Lower leg skin (tissue), 4 donors: ENCODE measurements at regions not wholly inside any gene's neighbourhood (a gene's known extent, or its start where the extent isn't known, plus 50 kb on each side); places are given as distances from the start of the nearest gene placed in this dataset.

Source experiments
- DNase-seq, 2 donors: peaks; one replicate each; pipeline ENCODE4 v3.0.0-alpha.2; 2019; ENCODE audit warnings: low spot score in 2 of 2
- H3K4me3 ChIP-seq: fragments of 200-600 bp; sonication (generic); 2 replicates; pipeline ENCODE4 v1.5.1; 2017; ENCODE audit warnings: mild to moderate bottlenecking, low read depth; ENCODE audit not compliant: poor library complexity, severe bottlenecking
- CTCF ChIP-seq, 3 donors: fragments of 450-650 bp; IDR thresholded peaks; one replicate each; pipeline ENCODE4 v1.5.1; 2016; ENCODE audit warnings: antibody characterized with exemption in 3 of 3, mild to moderate bottlenecking in 3 of 3, moderate library complexity in 2 of 3
- POLR2A ChIP-seq, 2 donors: fragments of 450-650 bp; IDR thresholded peaks; one replicate each; pipeline ENCODE4 v1.6.1; 2016 to 2017; ENCODE audit warnings: antibody characterized with exemption in 2 of 2, mild to moderate bottlenecking in 1 of 2, moderate library complexity in 1 of 2
- WGBS, 2 donors: methylation state at CpG; one replicate each; pipeline ENCODE4 v1.1.5; 2018; 5-methylcytosine and 5-hydroxymethylcytosine counted together
- intact Hi-C: fragments of 100-400 bp; cut with DNase I; formaldehyde crosslinking; loops from one replicate; pipeline ENCODE4 v1.15.0; 2023; ENCODE audit warnings: low total_unique reads

- TF ChIP-seq POLR2A (IDR thresholded peaks at IDR 0.05) = no peak
- no peak for TF ChIP-seq CTCF (IDR thresholded peaks at IDR 0.05)
- intact Hi-C loops = no loop called here
- 62 to 68% methylated on average over 4 of the region's 4 CpGs for WGBS, 2 donors
- no peak overlapping the region for H3K4me3 ChIP-seq
- no peak for DNase-seq
These were observed 91.5 kb upstream of the CRHR1 start for GRCh38 chr17:45692661-45693060.

GRCh38 chr17:45693792-45694191 lies 90.3 kb upstream of the CRHR1 start:
- intact Hi-C loops = no loop called here
- no peak for DNase-seq
- no peak overlapping the region for H3K4me3 ChIP-seq
- TF ChIP-seq POLR2A (IDR thresholded peaks at IDR 0.05) (no peak), CTCF (IDR thresholded peaks at IDR 0.05) (no peak)

GRCh38 chr17:45696442-45696841 lies 87.7 kb upstream of the CRHR1 start:
- H3K4me3 ChIP-seq = no peak overlapping the region
- no peak for DNase-seq
- TF ChIP-seq CTCF (IDR thresholded peaks at IDR 0.05) (no peak), POLR2A (IDR thresholded peaks at IDR 0.05) (no peak)
- intact Hi-C loops = no loop called here

DNA sequence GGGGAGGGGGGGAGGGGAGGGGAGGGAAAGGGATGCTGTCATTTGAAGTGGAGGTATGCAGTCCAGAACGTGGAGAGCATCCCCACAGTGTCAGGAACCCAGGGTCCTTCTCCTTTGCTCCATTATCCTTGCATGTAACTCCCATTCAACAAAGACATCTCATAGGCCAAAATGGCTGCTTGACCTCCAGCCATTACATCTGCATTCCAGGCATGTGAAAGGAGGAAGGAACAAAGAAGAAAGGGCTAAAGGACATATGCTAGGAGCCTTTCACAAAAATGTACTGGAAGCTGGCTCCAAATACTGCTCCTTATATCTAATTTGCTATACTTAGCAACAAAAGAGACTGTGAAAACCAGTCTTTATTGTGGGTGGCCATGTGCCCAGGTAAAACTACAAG lies 87.0 kb upstream of the CRHR1 start:
- intact Hi-C loops = no loop called here
- 0 to 8% methylated on average over 1 of the region's 1 CpG for WGBS, 2 donors
- no peak for DNase-seq
- H3K4me3 ChIP-seq = no peak overlapping the region
- TF ChIP-seq CTCF (IDR thresholded peaks at IDR 0.05) (no peak), POLR2A (IDR thresholded peaks at IDR 0.05) (no peak)

- WGBS, 2 donors = 52 to 53% methylated on average over 7 of the region's 7 CpGs
- DNase-seq = no peak
- H3K4me3 ChIP-seq = no peak overlapping the region
- intact Hi-C loops = no loop called here
- TF ChIP-seq POLR2A (IDR thresholded peaks at IDR 0.05) = no peak
- TF ChIP-seq CTCF (IDR thresholded peaks at IDR 0.05) = no peak
These were observed 83.7 kb upstream of the CRHR1 start for GRCh38 chr17:45700171-45701090.
